ENCODE measurements at regions not wholly inside any gene's neighbourhood (a gene's known extent, or its start where the extent isn't known, plus 50 kb on each side); places are given as distances from the start of the nearest gene placed in this dataset.
"Not testable (repeated sequence)": the region's sequence is repeated elsewhere in the genome, so short reads cannot be mapped to it uniquely, and the experiment has no call there.

DNA sequence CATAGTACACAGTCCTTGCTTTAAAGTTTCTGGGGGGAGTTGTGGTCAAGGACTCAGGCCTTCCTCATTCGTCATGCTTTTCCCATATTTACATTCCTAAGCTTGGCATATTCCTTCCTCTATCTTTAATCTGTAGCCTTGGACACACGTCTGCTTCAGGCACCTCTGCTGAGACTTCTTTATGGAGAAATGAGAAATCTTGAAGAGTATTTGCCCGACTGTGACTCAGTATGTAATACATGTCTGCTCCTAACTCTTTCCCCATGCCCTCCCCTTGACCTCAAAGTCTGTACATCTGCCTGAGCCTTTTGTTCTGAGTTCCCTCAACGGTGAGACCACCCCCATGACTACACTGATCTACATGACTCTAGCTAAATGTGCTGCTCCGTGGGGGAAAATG is 246.1 kb downstream of the SI start:
- no peak overlapping the region for H3K27ac Mint-ChIP-seq
- H3K27me3 Mint-ChIP-seq, result no peaks in the 10 kb centered on the region
- no peaks in the 10 kb centered on the region for H3K4me1 Mint-ChIP-seq
- DNase-seq (no peak), ATAC-seq (no peak)
- POLR2A ChIA-PET, result no interaction called here
- no peak overlapping the region for H3K4me3 Mint-ChIP-seq
- peaks cover 0 to 8% (median 2%) of the 10 kb centered on the region in 9 donors for H3K9me3 Mint-ChIP-seq
- H3K36me3 Mint-ChIP-seq, result no peaks in the 10 kb centered on the region

DNA sequence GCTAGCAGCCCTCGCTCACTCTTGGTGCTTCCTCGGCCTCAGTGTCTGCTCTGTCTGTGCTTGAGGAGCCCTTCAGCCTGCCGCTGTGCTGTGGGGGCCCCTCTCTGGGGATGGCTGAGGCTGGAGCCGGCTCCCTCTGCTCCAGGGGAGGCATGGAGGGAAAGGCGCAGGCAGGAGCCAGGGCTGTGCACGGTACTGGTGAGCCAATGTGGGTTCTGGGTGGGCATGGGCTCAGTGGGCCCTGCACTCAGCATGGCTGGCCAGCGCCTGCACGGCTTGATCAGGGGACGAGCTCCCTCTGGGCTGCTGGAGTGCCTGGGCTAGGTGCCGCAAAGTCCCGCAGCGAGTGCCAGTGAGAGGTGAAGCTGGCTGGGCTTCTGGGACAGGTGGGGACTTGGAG is 260.0 kb downstream of the SI start:
- Mint-ChIP-seq H3K27me3 (no peaks in the 10 kb centered on the region), H3K4me1 (no peaks in the 10 kb centered on the region), H3K9me3 (peaks cover 5 to 17% (median 8%) of the 10 kb centered on the region in 9 donors), H3K36me3 (no peaks in the 10 kb centered on the region), H3K27ac (no peak overlapping the region), H3K4me3 (no peak overlapping the region)
- ATAC-seq (no peak), DNase-seq (no peak)
- POLR2A ChIA-PET, result no interaction called here

DNA sequence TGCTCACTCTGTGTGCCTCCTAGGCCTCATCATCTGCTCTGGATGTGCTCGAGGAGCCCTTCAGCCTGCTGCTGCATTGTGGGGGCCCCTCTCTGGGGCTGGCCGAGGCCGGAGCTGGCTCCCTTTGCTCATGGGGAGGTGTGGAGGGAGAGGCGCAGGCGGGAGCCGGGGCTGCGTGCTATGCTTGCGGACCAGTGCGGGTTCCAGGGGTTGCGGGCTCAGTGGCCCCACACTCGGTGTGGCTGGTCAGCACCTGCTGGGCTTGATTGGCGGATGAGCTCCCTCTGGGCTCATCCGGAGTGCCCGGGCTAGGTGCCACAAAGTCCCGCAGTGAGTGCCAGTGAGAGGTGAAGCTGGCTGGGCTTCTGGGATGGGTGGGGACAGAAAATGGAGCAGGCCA is 264.2 kb downstream of the SI start:
- Mint-ChIP-seq H3K36me3 (no peaks in the 10 kb centered on the region), H3K4me1 (no peaks in the 10 kb centered on the region), H3K9me3 (peaks cover 3 to 15% (median 9%) of the 10 kb centered on the region in 9 donors), H3K27ac (no peak overlapping the region), H3K27me3 (no peaks in the 10 kb centered on the region), H3K4me3 (no peak overlapping the region)
- no peak for DNase-seq
- no peak for ATAC-seq
- POLR2A ChIA-PET, result no interaction called here

DNA sequence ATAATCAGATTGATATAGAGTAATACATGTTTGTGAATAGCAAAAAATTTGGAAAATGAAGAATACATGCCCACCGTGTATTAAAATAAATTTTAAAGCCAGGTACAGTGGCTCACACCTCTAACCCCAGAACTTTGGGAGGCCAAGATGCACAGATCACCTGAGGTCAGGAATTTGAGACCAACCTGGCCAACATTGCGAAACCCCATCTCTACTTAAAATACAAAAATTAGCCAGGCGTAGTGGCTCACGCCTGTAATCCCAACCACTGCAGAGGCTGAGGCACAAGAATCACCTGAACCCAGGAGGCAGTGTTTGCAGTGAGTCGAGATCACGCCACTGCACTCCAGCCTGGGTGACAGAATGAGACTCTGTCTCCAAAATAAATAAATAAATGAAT is 266.3 kb downstream of the SI start:
- Mint-ChIP-seq H3K27me3 (no peaks in the 10 kb centered on the region), H3K36me3 (no peaks in the 10 kb centered on the region), H3K9me3 (peaks cover 0 to 15% (median 6%) of the 10 kb centered on the region in 9 donors), H3K4me3 (no peak overlapping the region), H3K27ac (no peak overlapping the region), H3K4me1 (no peaks in the 10 kb centered on the region)
- DNase-seq (no peak), ATAC-seq (no peak)
- POLR2A ChIA-PET, result no interaction called here

DNA sequence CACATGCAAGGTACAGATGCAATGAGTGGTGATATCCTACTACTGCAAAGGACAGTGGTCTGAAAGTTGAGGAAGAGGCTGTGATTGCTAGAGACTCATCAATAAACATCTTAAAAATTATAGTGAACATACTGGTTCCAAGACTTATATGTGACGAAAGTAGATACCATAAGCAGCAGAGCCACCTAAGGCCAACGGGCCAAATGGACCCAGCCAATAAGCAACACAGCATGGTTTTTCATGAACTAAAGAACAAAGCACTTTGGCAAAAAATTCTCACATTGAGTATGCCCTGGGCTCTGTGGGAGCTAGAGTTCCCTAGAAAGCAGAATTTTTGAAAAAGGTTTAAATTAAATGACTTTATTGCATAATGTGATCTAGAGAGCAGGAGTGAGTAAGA is 272.1 kb downstream of the SI start:
- H3K27me3 Mint-ChIP-seq, result no peaks in the 10 kb centered on the region
- no peak overlapping the region for H3K4me3 Mint-ChIP-seq
- no peak for ATAC-seq

DNA sequence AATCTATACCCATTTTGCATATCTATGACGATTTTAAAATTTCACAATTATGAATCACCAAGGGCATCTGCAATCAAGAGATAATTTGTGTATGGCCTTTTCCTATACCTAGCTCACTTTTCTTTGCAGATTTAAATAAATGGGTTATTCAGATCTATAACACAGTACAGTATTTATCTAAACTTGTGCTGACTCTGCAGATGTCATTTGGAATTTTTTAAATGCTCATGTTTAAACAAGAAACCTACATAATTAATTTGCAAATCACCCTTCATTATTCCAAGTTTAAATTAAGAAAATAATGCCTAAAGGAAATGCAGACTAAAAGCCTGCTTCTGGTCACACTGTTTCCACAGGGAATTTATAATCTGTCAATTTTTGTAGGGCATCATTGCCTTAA is 284.2 kb downstream of the SI start:
- Mint-ChIP-seq H3K27me3 (no peaks in the 10 kb centered on the region), H3K36me3 (no peaks in the 10 kb centered on the region), H3K27ac (no peak overlapping the region), H3K4me1 (no peaks in the 10 kb centered on the region), H3K9me3 (peaks cover 0 to 16% (median 4%) of the 10 kb centered on the region in 9 donors), H3K4me3 (no peak overlapping the region)
- POLR2A ChIA-PET, result no interaction called here
- no peak for DNase-seq
- ATAC-seq, result no peak

More for the DNA sequence above, 272.1 kb downstream of the SI start:
- no peak for DNase-seq
- Mint-ChIP-seq H3K27ac (no peak overlapping the region), H3K36me3 (peaks cover 0 to 9% (median 0%) of the 10 kb centered on the region in 3 donors), H3K4me1 (no peaks in the 10 kb centered on the region), H3K9me3 (peaks cover 0 to 19% (median 4%) of the 10 kb centered on the region in 9 donors)
- POLR2A ChIA-PET, result no interaction called here

DNA sequence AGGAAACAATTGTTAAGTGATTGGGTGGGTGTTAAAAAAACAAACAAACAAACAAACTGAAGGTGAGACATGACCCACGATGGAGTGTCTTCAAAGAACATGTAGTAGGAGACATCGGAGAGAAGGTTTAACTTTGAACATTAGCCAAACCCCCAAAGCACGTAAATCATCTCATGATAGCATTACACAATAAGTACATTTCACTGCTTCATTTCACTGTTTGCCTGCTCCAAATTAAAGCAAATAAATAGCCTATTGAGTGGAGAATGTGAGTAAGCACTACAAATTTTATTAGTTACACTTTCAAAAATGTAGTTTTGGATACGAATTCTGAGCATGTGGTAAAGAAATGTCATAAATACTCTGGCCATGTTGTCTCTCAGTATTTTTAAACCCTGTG is 287.0 kb downstream of the SI start:
- ATAC-seq (no peak), DNase-seq (no peak)
- H3K9me3 Mint-ChIP-seq, result peaks cover 0 to 12% (median 2%) of the 10 kb centered on the region in 9 donors
- H3K27ac Mint-ChIP-seq, result no peak overlapping the region
- no peaks in the 10 kb centered on the region for H3K27me3 Mint-ChIP-seq
- POLR2A ChIA-PET, result interaction anchor here (0.5 kb wide), 1 partner anchor 1288 kb away, joined by 4 read pairs; no protein-coding TSS in a partner anchor
- no peaks in the 10 kb centered on the region for H3K36me3 Mint-ChIP-seq
- no peaks in the 10 kb centered on the region for H3K4me1 Mint-ChIP-seq
- H3K4me3 Mint-ChIP-seq, result no peak overlapping the region

DNA sequence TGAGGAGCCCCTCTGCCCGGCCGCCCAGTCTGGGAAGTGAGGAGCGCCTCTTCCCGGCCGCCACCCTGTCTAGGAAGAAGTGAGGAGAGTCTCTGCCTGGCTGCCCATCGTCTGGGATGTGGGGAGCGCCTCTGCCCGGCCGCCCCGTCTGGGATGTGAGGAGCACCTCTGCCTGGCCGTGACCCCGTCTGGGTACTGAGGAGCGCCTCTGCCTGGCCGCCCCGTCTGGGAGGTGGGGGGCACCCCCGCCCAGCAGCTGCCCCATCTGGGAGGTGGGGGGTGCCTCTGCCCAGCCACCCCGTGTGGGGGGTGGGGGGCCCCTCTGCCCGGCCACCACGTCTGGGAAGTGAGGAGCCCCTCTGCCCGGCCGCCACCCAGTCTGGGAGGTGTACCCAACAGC is 293.9 kb downstream of the SI start:
- ATAC-seq, H3K4me3 Mint-ChIP-seq, H3K36me3 Mint-ChIP-seq, H3K4me1 Mint-ChIP-seq, H3K27ac Mint-ChIP-seq, H3K27me3 Mint-ChIP-seq, POLR2A ChIA-PET, DNase-seq: not testable (repeated sequence)
- peaks cover 0 to 19% (median 3%) of the 10 kb centered on the region in 9 donors for H3K9me3 Mint-ChIP-seq

DNA sequence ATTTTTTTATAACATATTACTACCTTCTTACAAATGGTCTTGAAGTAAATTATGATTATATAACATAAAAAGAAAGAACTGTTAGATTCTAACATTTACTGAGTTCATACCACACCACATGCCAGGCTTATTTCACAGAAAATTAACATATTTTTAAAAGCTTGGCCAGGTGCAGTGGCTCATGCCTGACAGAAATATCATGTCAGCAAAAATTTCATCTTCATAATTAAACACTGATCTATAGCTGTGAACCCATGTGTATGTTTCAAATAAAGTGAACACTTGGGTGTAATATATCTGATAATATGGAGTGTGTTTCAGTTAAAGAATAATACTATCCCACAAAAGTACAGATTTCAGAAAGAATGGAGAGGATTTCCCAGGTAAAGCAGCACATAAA is 296.5 kb downstream of the SI start:
- POLR2A ChIA-PET, result no interaction called here
- H3K9me3 Mint-ChIP-seq, result peaks cover 0 to 13% (median 3%) of the 10 kb centered on the region in 9 donors

DNA sequence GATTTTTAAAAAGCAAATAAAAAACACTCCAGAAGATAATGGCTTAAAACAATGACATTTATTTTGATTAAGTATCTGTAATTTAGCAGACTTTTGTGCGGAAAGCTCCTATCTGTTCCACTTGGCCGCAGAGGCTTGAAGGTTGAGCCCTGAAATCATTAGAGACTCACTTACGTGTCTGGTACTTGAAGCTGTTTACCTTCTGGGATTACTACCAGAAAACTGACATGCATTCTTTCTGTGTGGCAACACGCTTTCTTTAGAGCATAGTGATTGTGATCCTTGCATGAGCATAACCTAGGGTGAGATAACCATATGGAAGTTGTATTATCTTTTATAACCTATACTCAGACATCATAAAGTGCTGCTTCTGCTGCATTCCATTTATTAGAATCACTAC is 298.5 kb downstream of the SI start:
- Mint-ChIP-seq H3K4me1 (no peaks in the 10 kb centered on the region), H3K27ac (no peak overlapping the region), H3K9me3 (peaks cover 0 to 11% (median 0%) of the 10 kb centered on the region in 9 donors), H3K36me3 (no peaks in the 10 kb centered on the region), H3K4me3 (no peak overlapping the region), H3K27me3 (no peaks in the 10 kb centered on the region)
- ATAC-seq (no peak), DNase-seq (no peak)
- POLR2A ChIA-PET, result no interaction called here

More for the DNA sequence above, 296.5 kb downstream of the SI start:
- no peaks in the 10 kb centered on the region for H3K36me3 Mint-ChIP-seq
- no peak for DNase-seq
- H3K27ac Mint-ChIP-seq, result no peak overlapping the region
- H3K27me3 Mint-ChIP-seq, result no peaks in the 10 kb centered on the region
- no peak for ATAC-seq
- no peak overlapping the region for H3K4me3 Mint-ChIP-seq
- H3K4me1 Mint-ChIP-seq, result no peaks in the 10 kb centered on the region

DNA sequence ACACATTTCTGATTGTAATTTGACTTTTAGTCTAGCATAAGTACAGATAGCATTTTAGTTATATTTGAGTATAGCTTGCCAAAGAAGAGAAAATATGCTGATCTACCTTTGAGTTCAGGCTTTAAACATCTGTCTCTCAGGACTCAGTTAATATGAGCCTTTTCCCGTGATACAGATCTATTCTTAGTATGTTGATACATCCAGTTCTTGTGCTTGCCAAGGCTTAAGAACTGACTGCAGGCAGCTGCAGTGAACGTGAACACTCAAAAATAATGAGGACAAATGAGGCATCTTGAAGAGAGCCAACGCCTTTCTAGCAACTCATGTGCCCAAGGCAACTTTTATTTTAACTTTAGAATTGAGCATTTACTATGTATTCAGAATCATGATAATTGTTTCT is 325.5 kb downstream of the SI start:
- POLR2A ChIA-PET, result no interaction called here

DNA sequence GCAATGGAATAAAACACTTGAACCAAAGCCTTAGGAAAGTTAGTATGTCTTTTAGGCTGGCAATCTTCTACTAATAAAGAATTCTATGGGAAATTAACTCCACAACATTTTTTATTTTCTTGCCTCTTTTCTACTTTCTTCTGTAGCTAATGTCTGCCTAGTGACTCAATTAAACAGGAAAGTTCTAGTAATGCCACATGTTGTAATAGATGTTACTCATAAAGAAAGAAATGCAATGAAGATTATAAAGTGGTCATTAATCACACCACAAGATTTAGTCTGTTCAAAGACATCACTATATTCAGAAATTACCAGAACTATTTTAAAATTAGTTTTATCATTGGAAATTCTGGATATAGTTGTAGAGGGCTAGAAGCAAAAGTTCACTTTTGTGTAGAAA is 329.7 kb downstream of the SI start:
- H3K27me3 Mint-ChIP-seq, result no peaks in the 10 kb centered on the region
- POLR2A ChIA-PET, result no interaction called here
- ATAC-seq, result no peak
- H3K4me1 Mint-ChIP-seq, result no peaks in the 10 kb centered on the region
- no peaks in the 10 kb centered on the region for H3K36me3 Mint-ChIP-seq
- H3K4me3 Mint-ChIP-seq, result no peak overlapping the region
- no peak for DNase-seq
- H3K27ac Mint-ChIP-seq, result no peak overlapping the region
- peaks cover 0 to 16% (median 5%) of the 10 kb centered on the region in 9 donors for H3K9me3 Mint-ChIP-seq

More for the DNA sequence above, 325.5 kb downstream of the SI start:
- Mint-ChIP-seq H3K9me3 (peaks cover 0 to 10% (median 2%) of the 10 kb centered on the region in 9 donors), H3K27me3 (no peaks in the 10 kb centered on the region), H3K4me3 (no peak overlapping the region), H3K4me1 (no peaks in the 10 kb centered on the region), H3K27ac (no peak overlapping the region), H3K36me3 (no peaks in the 10 kb centered on the region)
- ATAC-seq (no peak), DNase-seq (no peak)

DNA sequence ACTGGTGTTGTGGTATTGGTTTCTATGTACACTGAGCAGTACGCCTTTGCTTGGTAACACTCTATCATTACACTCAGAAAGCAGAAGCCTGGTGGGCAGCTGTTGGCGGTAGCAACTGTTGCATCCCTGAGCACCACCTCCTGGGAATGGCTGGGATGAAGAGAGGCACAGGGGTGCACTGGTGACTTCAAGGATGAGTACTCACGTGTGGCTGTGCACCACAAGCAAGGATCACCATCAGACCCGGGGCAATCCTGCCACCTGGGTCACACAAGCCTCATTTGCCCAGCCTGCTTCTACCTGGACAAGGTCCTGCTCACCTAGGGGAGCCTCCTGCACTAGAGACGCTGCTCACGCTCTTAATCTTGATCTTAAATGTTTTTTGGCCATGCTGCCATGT is 336.4 kb downstream of the SI start:
- no peak for ATAC-seq
- Mint-ChIP-seq H3K4me3 (no peak overlapping the region), H3K9me3 (peaks cover 0 to 48% (median 16%) of the 10 kb centered on the region in 9 donors), H3K36me3 (peaks cover 0 to 4% (median 0%) of the 10 kb centered on the region in 3 donors), H3K27me3 (no peaks in the 10 kb centered on the region), H3K27ac (no peak overlapping the region), H3K4me1 (no peaks in the 10 kb centered on the region)
- POLR2A ChIA-PET, result no interaction called here
- DNase-seq, result no peak

DNA sequence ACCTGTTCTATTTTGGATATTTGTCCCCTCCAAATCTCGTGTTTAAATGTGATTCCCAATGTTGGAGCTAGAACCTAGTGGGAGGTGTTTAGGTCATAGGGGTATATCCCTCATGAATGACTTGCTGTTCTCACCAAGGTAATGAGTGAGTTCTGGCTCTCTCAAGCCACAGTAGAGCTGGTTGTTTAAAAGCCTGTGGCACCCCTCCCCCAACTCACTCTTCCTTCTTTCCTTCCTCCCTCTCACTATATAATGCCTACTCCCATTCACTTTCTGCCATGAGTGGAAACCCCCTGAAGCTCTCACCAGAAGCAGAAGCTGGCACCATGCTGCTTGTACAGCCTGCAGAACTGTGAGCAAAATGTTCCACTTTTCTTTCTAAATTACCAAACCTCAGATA is 341.1 kb downstream of the SI start:
- no peak overlapping the region for H3K4me3 Mint-ChIP-seq
- no peaks in the 10 kb centered on the region for H3K27me3 Mint-ChIP-seq
- POLR2A ChIA-PET, result no interaction called here
- H3K36me3 Mint-ChIP-seq, result peaks cover 0 to 3% (median 0%) of the 10 kb centered on the region in 3 donors
- no peak overlapping the region for H3K27ac Mint-ChIP-seq
- ATAC-seq (no peak), DNase-seq (no peak)
- peaks cover 0 to 34% (median 13%) of the 10 kb centered on the region in 9 donors for H3K9me3 Mint-ChIP-seq
- H3K4me1 Mint-ChIP-seq, result no peaks in the 10 kb centered on the region

All from naive thymus-derived CD8-positive, alpha-beta T cell (primary cell).